Brain microvascular endothelial cell (primary cell): ENCODE measurements at regions not wholly inside any gene's neighbourhood (a gene's known extent, or its start where the extent isn't known, plus 50 kb on each side); places are given as distances from the start of the nearest gene placed in this dataset.

ENCODE experiments used
- DNase-seq: peaks from one replicate; pipeline ENCODE4 v3.0.0-alpha.2; 2020
- H3K27ac ChIP-seq: fragments of 250-450 bp; sonication (Bioruptor Pico); 2 replicates; pipeline ENCODE4 v1.5.1; 2020; ENCODE audit warnings: mild to moderate bottlenecking, moderate library complexity
- H3K27me3 ChIP-seq: fragments of 250-450 bp; sonication (Bioruptor Pico); replicated peaks from 2 replicates; pipeline ENCODE4 v1.5.1; 2020; ENCODE audit warnings: mild to moderate bottlenecking
- H3K36me3 ChIP-seq: fragments of 250-450 bp; sonication (Bioruptor Pico); replicated peaks from 2 replicates; pipeline ENCODE4 v1.5.1; 2020; ENCODE audit warnings: mild to moderate bottlenecking
- H3K4me3 ChIP-seq: 2 replicates; pipeline ENCODE4 v1.5.1; 2011; ENCODE audit warnings: low read depth, mild to moderate bottlenecking, control low read depth, low read length, moderate library complexity
- CTCF ChIP-seq: IDR thresholded peaks from 2 replicates; pipeline ENCODE4 v1.5.1; 2011; ENCODE audit warnings: low read depth, mild to moderate bottlenecking, moderate library complexity, low read length, control low read depth, inconsistent platforms; ENCODE audit errors: missing control alignments
- in situ Hi-C: cut with HindIII; loops from 2 replicates; pipeline ENCODE4 v1.10.0; 2017; ENCODE audit warnings: low sequenced_read_pairs, low pct_ligation_motif_present

GRCh38 chr10:83272666-83273434 is 866.5 kb upstream of the GHITM start:
- no peak for TF ChIP-seq CTCF
- Histone ChIP-seq H3K27ac (no peak overlapping the region), H3K36me3 (no peaks in the 10 kb centered on the region), H3K27me3 (no peaks in the 10 kb centered on the region), H3K4me3 (no peak overlapping the region)
- DNase-seq: no peak
- in situ Hi-C loops: no loop called here

- no peaks in the 10 kb centered on the region for H3K27me3 ChIP-seq
- no peaks in the 10 kb centered on the region for H3K36me3 ChIP-seq
- no peak for TF ChIP-seq CTCF
- H3K27ac ChIP-seq: no peak overlapping the region
- in situ Hi-C loops: no loop called here
- no peak for DNase-seq
- H3K4me3 ChIP-seq: no peak overlapping the region
Measured at GRCh38 chr10:83274088-83274487, 865.2 kb upstream of the GHITM start.

- no peaks in the 10 kb centered on the region for H3K27me3 ChIP-seq
- no peak overlapping the region for H3K27ac ChIP-seq
- no peak for DNase-seq
- no peaks in the 10 kb centered on the region for H3K36me3 ChIP-seq
- in situ Hi-C loops: no loop called here
- no peak overlapping the region for H3K4me3 ChIP-seq
- no peak for TF ChIP-seq CTCF
Measured at GRCh38 chr10:83276971-83277370, 862.3 kb upstream of the GHITM start.

- Histone ChIP-seq H3K27ac (no peak overlapping the region), H3K36me3 (no peaks in the 10 kb centered on the region), H3K4me3 (no peak overlapping the region), H3K27me3 (no peaks in the 10 kb centered on the region)
- in situ Hi-C loops: no loop called here
- no peak for DNase-seq
- no peak for TF ChIP-seq CTCF
Measured at GRCh38 chr10:83283151-83283550, 856.2 kb upstream of the GHITM start.

GRCh38 chr10:83287374-83287773 is 851.9 kb upstream of the GHITM start:
- DNase-seq: no peak
- TF ChIP-seq CTCF: no peak
- H3K27ac ChIP-seq: no peak overlapping the region
- no peaks in the 10 kb centered on the region for H3K27me3 ChIP-seq
- H3K36me3 ChIP-seq: no peaks in the 10 kb centered on the region
- H3K4me3 ChIP-seq: no peak overlapping the region
- in situ Hi-C loops: no loop called here

GRCh38 chr10:83289373-83289772 is 849.9 kb upstream of the GHITM start:
- H3K36me3 ChIP-seq: no peaks in the 10 kb centered on the region
- no peak for TF ChIP-seq CTCF
- no peak for DNase-seq
- in situ Hi-C loops: no loop called here
- H3K27ac ChIP-seq: no peak overlapping the region
- no peak overlapping the region for H3K4me3 ChIP-seq
- no peaks in the 10 kb centered on the region for H3K27me3 ChIP-seq
